H54 (cell line): ENCODE measurements at regions not wholly inside any gene's neighbourhood (a gene's known extent, or its start where the extent isn't known, plus 50 kb on each side); places are given as distances from the start of the nearest gene placed in this dataset.
A peak's percentile ranks its signal among the peaks of the same experiment; 100 is the strongest.

ENCODE experiments used
- DNase-seq: peaks from one replicate; pipeline ENCODE4 v3.0.0; 2011; ENCODE audit warnings: low spot score, mixed read lengths; ENCODE audit not compliant: insufficient read length
- FAIRE-seq: peaks from 3 replicates; lab custom pipeline; 2011; peaks lifted over from hg19 to GRCh38; lab: Jason Lieb, UNC
- POLR2A ChIP-seq: IDR thresholded peaks from 2 replicates; pipeline ENCODE4 v1.6.1; 2011; ENCODE audit warnings: low read depth, mild to moderate bottlenecking, low read length

GRCh38 chr13:47291107-47291656 lies 394.3 kb upstream of the HTR2A start:
- DNase-seq (no peak), FAIRE-seq (no peak)
- TF ChIP-seq POLR2A: no peak

GRCh38 chr13:47289567-47289966 lies 392.7 kb upstream of the HTR2A start:
- DNase-seq (no peak), FAIRE-seq (no peak)
- no peak for TF ChIP-seq POLR2A

GRCh38 chr13:47288546-47288945 lies 391.7 kb upstream of the HTR2A start:
- DNase-seq: no peak
- FAIRE-seq: no peak
- no peak for TF ChIP-seq POLR2A

GRCh38 chr13:47287291-47287751 lies 390.5 kb upstream of the HTR2A start:
- no peak for DNase-seq
- FAIRE-seq: no peak
- TF ChIP-seq POLR2A: no peak

GRCh38 chr13:47281991-47282390 lies 385.1 kb upstream of the HTR2A start:
- DNase-seq (no peak), FAIRE-seq (no peak)
- TF ChIP-seq POLR2A: no peak

GRCh38 chr13:47279920-47280319 lies 383.1 kb upstream of the HTR2A start:
- no peak for DNase-seq

GRCh38 chr13:47277774-47278173 lies 380.9 kb upstream of the HTR2A start:
- no peak for FAIRE-seq
- no peak for TF ChIP-seq POLR2A
- no peak for DNase-seq

More at GRCh38 chr13:47279920-47280319, 383.1 kb upstream of the HTR2A start:
- TF ChIP-seq POLR2A: no peak
- no peak for FAIRE-seq

GRCh38 chr13:47268270-47268669 lies 371.4 kb upstream of the HTR2A start:
- DNase-seq: no peak
- no peak for TF ChIP-seq POLR2A
- FAIRE-seq: no peak

- no peak for TF ChIP-seq POLR2A
- FAIRE-seq (no peak), DNase-seq (no peak)
Measured at GRCh38 chr13:47258384-47258783, 361.5 kb upstream of the HTR2A start.

GRCh38 chr13:47256618-47257017 lies 359.8 kb upstream of the HTR2A start:
- FAIRE-seq: peak; percentile 94
- TF ChIP-seq POLR2A: no peak
- peak; percentile 5 for DNase-seq

- DNase-seq (no peak), FAIRE-seq (no peak)
- no peak for TF ChIP-seq POLR2A
Measured at GRCh38 chr13:47252627-47253026, 355.8 kb upstream of the HTR2A start.

GRCh38 chr13:47251771-47252170 lies 354.9 kb upstream of the HTR2A start:
- FAIRE-seq (no peak), DNase-seq (no peak)
- no peak for TF ChIP-seq POLR2A

- no peak for TF ChIP-seq POLR2A
- no peak for FAIRE-seq
Measured at GRCh38 chr13:47250146-47250545, 353.3 kb upstream of the HTR2A start.

GRCh38 chr13:47249266-47249665 lies 352.4 kb upstream of the HTR2A start:
- no peak for FAIRE-seq
- no peak for DNase-seq
- no peak for TF ChIP-seq POLR2A

More at GRCh38 chr13:47250146-47250545, 353.3 kb upstream of the HTR2A start:
- DNase-seq: no peak

GRCh38 chr13:47241446-47241845 lies 344.6 kb upstream of the HTR2A start:
- TF ChIP-seq POLR2A: no peak
- FAIRE-seq (no peak), DNase-seq (no peak)
